Keratinocyte (primary cell): ENCODE measurements at regions not wholly inside any gene's neighbourhood (a gene's known extent, or its start where the extent isn't known, plus 50 kb on each side); places are given as distances from the start of the nearest gene placed in this dataset.

Experiments used
- EZH2 ChIP-seq: IDR thresholded peaks from one replicate; pipeline ENCODE4 v1.6.1; 2012; ENCODE audit warnings: inconsistent platforms, mild to moderate bottlenecking, low read length, moderate library complexity
- TF ChIP-seq, protein P1 (sequence below), 3 experiments: IDR thresholded peaks in 1 of 3; conservative IDR thresholded peaks in 1 of 3; optimal IDR thresholded peaks in 1 of 3; 2 replicates in 2 of 3; 3 replicates in 1 of 3; pipeline versions ENCODE3 to v1.5.1; 2011; ENCODE audit warnings: low read length in 3 of 3, mild to moderate bottlenecking in 3 of 3, moderate library complexity in 2 of 3, control low read depth in 1 of 3, inconsistent platforms in 1 of 3; ENCODE audit not compliant: insufficient read depth in 2 of 3; ENCODE audit errors: extremely low read depth in 1 of 3

- TF ChIP-seq, protein P1, sequence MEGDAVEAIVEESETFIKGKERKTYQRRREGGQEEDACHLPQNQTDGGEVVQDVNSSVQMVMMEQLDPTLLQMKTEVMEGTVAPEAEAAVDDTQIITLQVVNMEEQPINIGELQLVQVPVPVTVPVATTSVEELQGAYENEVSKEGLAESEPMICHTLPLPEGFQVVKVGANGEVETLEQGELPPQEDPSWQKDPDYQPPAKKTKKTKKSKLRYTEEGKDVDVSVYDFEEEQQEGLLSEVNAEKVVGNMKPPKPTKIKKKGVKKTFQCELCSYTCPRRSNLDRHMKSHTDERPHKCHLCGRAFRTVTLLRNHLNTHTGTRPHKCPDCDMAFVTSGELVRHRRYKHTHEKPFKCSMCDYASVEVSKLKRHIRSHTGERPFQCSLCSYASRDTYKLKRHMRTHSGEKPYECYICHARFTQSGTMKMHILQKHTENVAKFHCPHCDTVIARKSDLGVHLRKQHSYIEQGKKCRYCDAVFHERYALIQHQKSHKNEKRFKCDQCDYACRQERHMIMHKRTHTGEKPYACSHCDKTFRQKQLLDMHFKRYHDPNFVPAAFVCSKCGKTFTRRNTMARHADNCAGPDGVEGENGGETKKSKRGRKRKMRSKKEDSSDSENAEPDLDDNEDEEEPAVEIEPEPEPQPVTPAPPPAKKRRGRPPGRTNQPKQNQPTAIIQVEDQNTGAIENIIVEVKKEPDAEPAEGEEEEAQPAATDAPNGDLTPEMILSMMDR (optimal IDR thresholded peaks at IDR 0.05 in 1 of 3, IDR thresholded peaks at IDR 0.05 in 1 of 3, conservative IDR thresholded peaks at IDR 0.05 in 1 of 3; ENCODE audit: extremely low read depth in 1 of 3, insufficient read depth in 2 of 3, low read length in 3 of 3), result no peak
- TF ChIP-seq EZH2, result no peak
Observed at GRCh38 chr4:137213372-137214173, 318.7 kb downstream of the PCDH18 start.
